HG03196 (cell line): ENCODE measurements at regions not wholly inside any gene's neighbourhood (a gene's known extent, or its start where the extent isn't known, plus 50 kb on each side); places are given as distances from the start of the nearest gene placed in this dataset.

Experiments used
- ATAC-seq: cut with Tn5 transposase; IDR thresholded peaks from one replicate; pipeline ENCODE4 v1.9.1; 2021; ENCODE audit not compliant: unreplicated experiment

DNA sequence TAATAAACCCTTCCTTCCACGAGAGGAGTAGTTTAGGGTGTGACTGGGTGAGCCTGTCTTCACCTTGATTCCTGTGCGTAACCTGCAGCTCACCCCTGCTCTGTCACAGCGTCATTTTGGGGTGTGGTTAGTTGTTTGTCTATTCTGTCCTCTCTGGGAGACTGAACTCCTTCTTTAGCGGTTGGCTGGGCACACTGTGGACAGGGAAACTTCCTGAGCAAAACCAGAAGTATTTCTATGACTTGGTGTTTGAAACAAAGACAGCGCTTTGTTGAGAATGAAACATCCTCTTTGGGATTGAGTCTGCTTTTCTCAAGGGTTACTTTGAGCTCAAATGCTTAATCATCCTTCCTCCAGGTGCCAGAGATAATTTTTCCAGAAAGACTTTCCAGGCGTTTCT, 270.7 kb downstream of the HRH4 start:
- no peak for ATAC-seq

DNA sequence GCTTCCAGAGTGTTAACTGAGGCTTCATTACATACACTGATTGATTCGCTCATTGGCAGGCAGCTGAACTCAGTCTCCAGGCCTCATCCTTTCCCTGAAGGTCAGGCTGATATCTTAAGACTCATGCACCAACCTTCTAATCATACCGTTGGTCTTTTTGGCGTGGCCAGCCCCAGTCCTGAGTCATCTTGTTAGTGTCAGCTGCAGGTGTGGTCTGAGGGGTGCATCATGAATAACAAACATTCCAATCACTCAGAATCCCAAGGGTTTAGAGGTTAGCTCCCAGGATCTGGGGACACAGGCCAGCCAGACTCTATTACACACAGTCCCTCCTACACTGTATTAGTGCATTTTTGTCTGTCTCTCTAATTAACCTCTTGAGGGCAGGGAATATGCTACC, 271.5 kb downstream of the HRH4 start:
- no peak for ATAC-seq

DNA sequence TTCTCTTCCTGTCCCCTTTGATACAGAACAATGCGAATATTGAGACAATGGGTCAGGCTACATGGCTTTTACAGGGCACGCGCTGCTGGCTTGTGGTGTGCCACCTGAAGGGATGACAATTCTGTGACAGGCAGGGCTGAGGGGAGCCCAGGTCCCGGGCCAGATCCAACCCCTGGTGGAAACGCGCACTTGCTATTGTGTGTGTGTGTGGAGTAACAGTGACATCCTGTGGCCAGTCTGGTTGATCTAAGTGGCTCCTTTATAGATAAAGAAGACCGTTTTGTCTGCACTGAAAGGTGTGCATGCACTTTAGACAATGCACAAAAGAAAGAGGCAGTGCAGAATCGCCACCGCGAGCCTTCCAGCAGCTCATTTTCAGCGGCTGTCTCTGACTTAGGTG, 273.6 kb downstream of the HRH4 start:
- ATAC-seq, result no peak

DNA sequence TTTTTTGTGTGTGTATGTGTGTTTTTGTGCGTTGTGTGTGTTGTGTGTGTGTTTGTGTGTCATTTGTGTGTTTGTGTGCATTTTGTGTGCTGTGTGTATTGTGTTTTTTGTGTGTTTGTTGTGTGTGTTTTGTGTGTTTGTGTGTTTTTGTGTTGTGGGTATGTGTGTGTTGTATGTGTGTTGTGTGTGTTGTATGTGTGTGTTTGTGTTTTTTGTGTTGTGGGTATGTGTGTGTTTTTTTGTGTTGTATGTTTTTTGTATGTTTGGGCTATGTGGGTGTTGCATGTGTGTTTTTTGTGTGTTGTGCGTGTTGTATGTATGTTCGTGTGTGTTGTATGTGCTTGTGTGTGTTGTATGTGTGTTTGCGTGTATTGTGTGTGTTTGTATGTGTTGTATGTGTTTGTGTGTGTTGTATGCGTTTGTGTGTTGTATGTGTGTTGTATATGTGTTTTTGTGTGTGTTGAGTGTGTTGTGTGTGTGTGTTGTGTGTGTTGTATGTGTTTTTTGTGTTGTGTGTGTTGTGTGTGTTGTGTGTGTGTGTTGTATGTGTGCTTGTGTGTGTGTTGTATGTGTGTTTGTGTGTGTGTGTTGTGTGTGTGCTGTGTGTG, 275.3 kb downstream of the HRH4 start:
- ATAC-seq, result no peak

DNA sequence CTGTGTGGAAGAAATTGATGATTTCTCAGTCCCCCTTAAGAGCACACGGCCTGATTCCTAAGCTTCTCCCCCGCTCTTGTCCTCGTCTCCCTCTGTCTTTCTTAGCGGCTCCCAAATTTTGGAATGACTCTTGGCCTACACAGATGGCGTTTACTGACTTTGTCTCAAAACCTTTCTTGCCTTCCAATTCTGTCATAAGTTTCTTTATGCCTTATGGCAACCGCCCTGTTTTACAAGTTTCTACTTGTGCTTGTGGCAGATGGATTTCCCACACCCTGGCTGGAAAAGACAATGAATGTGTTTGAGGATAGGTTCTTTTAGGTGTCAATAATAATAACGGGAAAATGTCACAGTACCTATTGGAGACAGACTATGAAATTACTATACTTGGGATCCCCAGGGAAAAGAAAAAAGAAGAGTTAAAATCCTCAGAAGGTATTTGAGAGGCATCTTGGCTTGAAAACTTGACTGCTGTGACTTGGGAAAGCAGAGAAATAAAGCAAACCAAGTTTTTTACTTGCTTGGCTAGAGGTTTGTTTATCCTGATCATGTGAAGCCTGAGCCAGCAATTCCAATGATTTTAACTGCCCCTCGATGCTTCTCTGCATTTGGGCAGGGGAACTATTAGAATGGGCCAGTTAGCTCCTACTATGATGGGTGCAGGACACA, 276.4 kb downstream of the HRH4 start:
- ATAC-seq, result no peak

DNA sequence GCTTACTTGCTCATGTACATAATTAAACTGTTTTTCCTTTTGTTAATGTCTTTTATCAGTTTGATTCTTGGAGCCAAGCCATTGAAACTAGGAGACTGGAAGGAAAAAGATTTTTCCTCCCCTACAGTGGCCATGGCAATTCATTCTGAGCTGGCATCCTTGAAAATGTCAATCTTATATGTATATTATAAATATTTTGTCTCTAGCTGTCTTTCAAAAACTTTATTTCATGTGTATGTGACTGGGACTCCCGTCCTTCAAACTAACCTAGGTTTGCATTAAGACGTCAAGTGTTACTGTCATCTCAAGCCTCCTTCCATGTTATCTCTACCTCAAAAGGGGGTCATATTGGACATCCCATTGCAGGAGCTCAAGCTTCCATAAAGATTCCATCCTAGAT, 280.4 kb downstream of the HRH4 start:
- no peak for ATAC-seq

DNA sequence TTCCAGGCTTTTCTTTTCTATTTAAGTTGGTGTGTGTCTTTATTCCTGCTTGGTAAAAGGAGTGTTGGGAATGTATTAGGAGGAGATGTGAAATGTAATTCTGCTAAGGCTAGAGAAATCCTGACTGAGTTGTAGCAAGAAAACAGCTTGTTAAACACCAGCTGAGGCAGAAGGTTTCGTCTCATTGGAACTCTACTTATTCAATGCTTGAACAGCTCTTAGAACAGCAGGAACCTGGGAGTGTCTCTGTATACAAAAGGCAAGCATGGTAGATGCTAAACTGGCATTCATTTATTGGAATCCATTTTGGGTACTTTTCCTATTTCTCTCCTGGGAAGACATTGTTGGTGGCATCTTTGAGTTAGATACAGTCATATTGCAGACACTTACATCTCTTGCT, 280.9 kb downstream of the HRH4 start:
- no peak for ATAC-seq

DNA sequence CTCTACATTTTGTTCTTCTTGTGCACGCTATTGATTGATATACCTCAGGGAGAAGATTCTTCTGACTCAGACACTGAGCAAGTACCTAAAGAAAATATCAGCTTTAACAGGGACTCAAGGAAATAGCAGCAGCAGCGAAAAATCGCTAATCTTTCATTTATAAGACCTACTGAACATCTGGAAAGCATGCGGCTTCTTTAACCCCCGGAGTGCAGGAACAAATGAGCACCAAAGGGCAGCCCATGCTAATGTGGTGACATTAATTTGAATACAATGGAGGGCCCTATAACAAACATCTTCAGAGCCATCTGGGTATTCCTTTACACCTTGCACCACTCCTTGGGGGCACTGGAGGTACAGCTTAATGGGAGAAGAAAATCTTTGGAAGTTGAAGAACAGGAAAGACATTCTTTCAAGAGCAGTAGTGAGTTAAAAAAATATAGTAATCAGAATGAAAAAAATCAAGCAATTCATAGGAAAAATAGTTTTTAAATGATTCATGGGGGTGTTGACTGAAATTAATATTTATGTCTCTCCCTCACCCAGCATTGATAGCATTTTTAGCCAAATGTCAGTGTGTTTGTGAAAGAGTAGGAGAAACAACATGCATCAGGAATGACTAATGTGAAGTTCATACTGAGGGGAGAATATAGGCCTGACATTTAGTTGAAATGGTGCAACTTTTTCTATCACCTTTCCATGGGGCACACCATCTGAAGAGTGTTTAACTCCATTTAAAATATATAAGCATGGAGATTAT, 281.7 kb downstream of the HRH4 start:
- ATAC-seq, result no peak

DNA sequence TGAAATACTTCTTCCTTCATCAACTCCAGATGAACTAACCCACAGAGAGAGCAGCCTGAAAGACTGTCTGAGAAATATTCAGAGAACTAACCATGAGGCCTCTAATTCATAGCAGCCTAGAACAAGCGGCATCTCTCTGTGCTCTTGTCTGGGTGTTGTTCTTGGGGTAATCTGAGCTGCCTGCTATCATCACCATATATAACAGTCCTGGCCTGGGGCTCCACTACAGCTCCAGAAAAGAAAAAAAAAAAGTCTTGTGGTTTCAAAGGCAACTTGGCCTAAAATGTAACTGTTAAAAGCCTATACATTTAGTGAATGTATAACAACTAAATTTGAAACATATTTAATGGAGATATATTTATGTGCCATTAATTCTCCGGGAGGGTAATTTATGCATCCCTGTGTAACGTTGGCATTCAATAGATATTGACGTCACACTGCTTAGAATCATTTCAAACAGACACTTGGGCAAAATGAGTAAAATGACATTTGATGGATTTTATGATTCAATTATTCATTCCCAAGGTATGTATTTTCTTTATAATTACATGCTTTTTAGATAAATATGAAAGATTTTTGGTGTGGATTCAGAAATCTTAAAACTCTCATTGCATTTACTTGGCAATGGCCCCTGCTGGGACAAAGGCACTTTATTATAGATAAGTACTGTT, 294.3 kb downstream of the HRH4 start:
- ATAC-seq, result no peak

DNA sequence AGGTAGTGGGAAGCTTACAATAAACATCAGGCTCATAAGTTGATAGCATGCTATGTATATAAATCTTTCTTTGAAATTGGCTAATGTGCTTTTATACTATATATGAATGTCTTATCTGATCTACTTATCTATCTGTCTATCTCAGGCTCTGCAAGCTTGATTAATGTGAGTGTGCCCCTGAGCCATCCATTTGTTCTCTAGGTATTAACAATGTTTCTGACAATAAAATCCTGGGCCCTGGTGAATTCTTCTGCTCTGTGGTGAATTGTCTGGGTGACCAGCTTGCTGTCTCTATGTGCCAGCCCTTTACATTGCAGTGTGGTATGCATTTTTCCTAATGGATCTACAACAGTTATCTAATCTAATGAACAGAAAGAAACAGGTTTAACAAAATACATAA, 295.9 kb downstream of the HRH4 start:
- ATAC-seq, result no peak

DNA sequence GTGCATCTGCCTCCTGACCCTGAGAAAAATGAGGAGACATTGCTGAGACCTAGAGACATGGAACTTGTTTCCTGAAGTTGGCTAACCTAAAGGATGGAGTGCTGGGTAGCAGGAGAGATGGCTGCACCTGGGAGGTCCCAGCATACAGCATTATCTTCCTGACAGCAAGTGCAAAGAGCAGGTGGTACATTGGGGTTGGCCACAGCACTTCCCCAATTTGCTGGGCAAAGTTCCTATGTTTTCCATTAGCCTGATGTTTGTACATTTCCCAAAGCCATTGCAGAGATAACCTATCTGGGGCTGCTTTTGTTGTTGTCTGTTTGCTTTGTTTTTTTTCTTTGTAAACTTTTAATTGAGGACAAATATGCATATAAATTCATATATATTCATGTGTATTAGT, 296.7 kb downstream of the HRH4 start:
- no peak for ATAC-seq

DNA sequence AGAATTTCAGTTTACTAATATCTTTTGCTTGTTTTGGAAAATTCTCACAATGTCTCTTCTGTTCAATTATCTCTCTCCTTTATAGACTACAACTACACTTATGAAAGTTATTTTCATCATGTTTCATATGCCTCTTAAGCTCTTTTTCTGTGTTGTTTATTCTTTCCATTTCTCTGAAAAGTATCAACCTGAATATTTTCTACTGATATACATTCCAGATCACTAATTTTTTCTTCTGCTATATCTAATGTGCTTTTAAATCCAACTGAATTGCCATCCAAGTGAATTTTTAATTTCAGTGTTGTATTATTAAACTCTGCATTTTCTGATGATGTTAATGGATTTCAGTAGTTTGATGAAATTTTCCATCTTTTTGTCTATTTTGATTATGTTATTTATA, 301.3 kb downstream of the HRH4 start:
- no peak for ATAC-seq

DNA sequence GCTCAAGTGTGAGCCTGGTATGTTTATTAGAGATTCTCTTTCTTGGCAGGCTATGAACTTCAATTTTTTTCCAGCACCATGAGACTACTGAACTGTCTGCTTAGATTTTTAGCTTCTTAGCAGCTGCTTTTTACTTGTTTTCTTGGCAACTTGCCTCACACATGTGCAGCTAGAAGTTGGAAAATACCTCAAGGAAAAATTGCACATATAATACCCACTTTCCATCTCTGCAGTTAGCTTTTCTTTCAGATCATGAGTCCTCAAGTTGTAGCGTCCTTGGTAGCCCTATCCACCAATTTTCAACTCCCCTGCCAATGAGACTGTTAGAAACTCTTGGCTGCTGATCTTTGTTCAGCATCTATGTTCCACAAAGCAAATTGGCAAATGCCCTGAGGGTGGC, 302.1 kb downstream of the HRH4 start:
- ATAC-seq, result no peak

DNA sequence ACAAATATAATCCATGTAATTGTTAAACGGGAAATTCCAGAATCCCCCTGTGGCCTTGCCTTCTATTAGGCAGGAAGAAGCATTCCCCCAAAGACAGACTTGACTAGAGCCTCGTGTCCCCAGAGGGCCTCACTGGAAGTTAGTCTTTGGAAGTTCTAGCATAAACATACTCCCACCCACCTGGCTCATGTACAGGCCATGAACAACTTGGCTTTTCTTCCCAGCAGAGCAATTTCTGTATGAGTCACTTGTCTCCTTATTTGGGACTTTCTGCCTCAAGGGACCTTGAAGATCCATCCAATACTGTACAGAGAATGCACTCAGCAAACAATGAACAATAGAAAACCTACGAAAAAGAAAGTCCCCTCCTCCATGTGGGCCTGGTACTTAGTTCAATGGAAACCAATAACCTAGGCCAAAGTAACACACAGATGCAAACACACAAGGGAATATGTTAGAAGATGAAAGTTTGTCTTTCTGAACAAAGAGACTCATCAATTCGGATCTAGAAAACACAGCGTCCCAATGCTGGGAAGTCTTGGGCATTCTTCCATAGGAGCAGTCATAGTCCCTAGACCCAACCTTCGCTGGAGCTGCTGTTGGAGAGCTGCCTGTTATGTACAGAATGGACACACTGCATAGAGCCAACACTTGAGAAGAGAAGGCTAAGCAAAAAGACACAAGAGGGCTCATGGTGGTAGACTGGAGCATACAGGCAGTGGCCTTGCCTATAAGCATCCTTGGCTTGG, 303.5 kb downstream of the HRH4 start:
- no peak for ATAC-seq

DNA sequence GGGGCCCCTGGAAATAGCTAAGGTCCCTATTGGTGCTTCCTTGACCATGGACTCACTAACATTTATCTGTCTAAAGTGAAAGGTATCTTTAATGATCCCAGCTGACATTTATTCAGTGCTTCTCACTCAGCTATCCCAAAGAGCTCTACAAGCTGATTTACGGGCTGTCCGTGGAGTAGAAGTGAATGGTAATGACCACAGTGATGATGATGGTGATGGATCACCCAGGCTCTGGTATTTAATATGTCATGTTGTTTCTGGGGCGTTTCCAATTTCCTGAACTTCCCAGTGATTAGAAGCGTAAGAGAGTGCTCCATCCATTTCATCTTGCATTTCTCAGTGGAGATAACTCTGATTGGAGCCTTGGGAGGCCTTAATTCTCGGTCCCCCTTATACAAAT, 304.3 kb downstream of the HRH4 start:
- ATAC-seq, result no peak

DNA sequence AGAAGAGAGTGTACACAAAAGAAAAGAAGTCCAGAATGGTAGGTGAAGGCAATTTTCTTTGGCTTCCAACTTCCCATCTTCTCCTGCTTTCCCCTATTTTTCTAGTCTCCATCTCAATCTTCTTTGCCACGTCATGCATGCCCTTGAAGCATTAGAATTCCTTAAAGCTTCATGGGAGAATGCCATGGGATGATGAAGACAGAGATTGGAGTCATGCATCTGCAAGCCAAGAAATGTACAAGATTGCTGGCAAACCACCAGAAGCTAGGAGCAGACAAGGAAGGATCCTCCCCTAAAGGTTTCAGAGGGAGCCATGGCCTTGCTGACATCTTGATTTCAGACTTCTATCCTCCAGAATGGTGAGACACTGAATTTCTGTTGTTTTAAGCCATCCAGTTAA, 305.9 kb downstream of the HRH4 start:
- no peak for ATAC-seq

DNA sequence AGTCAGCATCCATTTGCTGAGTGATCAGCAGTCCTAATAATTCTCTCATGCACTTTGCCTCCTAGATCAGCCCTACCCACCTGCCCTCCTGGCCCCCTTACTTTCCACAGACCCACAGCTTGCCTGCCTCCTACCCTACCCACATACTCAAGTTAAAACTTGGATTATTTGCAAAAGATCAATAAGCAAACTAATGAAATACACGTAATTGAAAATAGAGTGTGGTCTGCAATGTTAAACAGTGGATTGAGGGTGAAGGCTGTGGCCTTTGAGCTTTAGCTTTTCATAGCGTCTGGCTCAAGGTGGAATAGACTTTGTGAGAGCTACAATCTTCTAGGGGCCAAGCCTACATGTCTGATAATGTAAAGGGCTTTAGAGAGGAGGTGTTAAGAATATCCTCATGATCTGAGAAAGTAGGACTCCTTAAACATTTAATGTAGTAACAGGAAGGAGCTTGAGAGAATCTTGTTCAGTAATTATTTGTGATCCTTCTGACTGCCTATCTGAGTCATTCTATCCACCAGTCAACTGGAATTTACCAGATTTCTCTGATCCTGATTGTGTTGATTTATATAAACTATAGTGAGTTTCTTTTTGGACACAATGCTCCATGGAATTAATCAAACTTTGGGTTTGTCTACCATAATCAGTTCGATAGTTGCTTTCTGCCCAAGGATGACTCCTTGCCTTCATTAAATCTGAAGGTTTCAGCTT, 310.0 kb downstream of the HRH4 start:
- no peak for ATAC-seq

DNA sequence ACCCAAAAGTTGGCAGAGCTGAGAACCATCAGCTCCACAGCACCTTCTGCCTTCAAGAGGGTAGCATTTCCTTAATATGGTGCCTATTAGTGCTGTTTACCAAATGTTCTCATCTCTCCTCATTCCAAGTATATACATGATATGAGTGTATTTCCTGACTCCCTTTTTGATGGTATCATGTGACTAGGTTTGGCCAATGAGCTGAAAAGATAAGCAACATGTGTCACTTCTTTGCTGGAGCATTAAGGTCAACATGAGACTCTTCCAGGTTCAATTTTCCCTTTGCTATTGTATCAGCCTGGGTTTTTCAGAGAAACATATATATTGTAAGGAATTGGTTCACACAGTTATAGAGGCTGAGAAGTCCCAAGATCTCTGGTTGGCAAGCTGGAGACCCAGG, 310.9 kb downstream of the HRH4 start:
- no peak for ATAC-seq

DNA sequence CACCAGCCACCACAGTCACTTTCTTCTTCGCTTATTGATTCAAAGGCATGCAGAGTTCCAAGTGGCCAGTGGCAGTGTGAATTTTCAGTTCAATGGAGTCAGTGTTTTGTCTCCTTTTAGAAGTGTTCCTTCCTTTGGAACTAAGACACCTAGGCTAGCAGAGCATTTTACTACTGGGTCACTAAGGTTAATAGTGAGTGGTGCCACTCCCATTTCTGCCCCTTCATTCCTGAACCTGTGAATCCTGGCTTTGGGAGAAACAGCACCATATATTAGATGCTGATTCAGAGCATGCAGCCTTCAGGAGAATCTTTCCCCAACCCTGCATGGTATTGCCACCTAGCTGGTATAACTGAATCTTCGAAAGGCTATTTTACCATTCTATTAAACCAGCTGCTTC, 312.7 kb downstream of the HRH4 start:
- no peak for ATAC-seq

DNA sequence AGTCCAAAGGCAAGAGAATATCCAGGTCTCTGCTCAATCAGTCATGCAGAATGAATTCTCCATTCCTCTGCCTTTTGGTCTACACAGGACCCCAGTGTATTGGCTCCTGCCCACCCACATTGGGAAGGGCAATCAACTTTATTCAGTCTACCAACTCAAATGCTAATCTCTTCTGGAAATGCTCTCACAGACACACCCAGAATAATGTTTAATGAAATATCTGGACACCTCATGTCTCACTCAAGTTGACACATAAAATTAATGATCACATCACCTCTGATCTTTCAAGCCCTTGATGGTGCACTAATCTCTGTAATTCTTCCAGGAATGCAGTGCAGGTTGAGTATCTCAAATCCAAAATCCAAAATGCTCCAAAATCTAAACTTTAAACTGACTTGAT, 315.6 kb downstream of the HRH4 start:
- ATAC-seq, result no peak
